ENCODE measurements at regions not wholly inside any gene's neighbourhood (a gene's known extent, or its start where the extent isn't known, plus 50 kb on each side); places are given as distances from the start of the nearest gene placed in this dataset.

- H3K36me3 ChIP-seq = no peaks in the 10 kb centered on the region
- H3K27me3 ChIP-seq = no peaks in the 10 kb centered on the region
- H3K9me3 ChIP-seq = no peaks in the 10 kb centered on the region
- H3K4me1 ChIP-seq = no peaks in the 10 kb centered on the region
- no peak overlapping the region for H3K4me3 ChIP-seq
- TF ChIP-seq, protein P1, sequence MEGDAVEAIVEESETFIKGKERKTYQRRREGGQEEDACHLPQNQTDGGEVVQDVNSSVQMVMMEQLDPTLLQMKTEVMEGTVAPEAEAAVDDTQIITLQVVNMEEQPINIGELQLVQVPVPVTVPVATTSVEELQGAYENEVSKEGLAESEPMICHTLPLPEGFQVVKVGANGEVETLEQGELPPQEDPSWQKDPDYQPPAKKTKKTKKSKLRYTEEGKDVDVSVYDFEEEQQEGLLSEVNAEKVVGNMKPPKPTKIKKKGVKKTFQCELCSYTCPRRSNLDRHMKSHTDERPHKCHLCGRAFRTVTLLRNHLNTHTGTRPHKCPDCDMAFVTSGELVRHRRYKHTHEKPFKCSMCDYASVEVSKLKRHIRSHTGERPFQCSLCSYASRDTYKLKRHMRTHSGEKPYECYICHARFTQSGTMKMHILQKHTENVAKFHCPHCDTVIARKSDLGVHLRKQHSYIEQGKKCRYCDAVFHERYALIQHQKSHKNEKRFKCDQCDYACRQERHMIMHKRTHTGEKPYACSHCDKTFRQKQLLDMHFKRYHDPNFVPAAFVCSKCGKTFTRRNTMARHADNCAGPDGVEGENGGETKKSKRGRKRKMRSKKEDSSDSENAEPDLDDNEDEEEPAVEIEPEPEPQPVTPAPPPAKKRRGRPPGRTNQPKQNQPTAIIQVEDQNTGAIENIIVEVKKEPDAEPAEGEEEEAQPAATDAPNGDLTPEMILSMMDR (IDR thresholded peaks at IDR 0.05) = no peak
- no peak for DNase-seq (ENCODE audit: low spot score)
- H3K27ac ChIP-seq = no peak overlapping the region
These were observed 1014.9 kb upstream of the COX7C start for GRCh38 chr5:85602843-85603242.

- Histone ChIP-seq H3K4me3 (no peak overlapping the region), H3K27ac (no peak overlapping the region), H3K27me3 (no peaks in the 10 kb centered on the region), H3K4me1 (no peaks in the 10 kb centered on the region), H3K9me3 (no peaks in the 10 kb centered on the region), H3K36me3 (no peaks in the 10 kb centered on the region)
- no peak for DNase-seq (ENCODE audit: low spot score)
- TF ChIP-seq, protein P1 (IDR thresholded peaks at IDR 0.05) = no peak
These were observed 1013.4 kb upstream of the COX7C start for GRCh38 chr5:85604378-85604777.

- no peaks in the 10 kb centered on the region for H3K4me1 ChIP-seq
- no peaks in the 10 kb centered on the region for H3K9me3 ChIP-seq
- TF ChIP-seq, protein P1 (IDR thresholded peaks at IDR 0.05) = no peak
- no peak overlapping the region for H3K27ac ChIP-seq
- no peaks in the 10 kb centered on the region for H3K36me3 ChIP-seq
- H3K27me3 ChIP-seq = no peaks in the 10 kb centered on the region
- DNase-seq (ENCODE audit: low spot score) = no peak
- no peak overlapping the region for H3K4me3 ChIP-seq
These were observed 1013.0 kb upstream of the COX7C start for GRCh38 chr5:85604786-85605185.

- DNase-seq (ENCODE audit: low spot score) = no peak
- no peaks in the 10 kb centered on the region for H3K27me3 ChIP-seq
- H3K4me3 ChIP-seq = no peak overlapping the region
- H3K36me3 ChIP-seq = no peaks in the 10 kb centered on the region
- no peaks in the 10 kb centered on the region for H3K9me3 ChIP-seq
- no peak overlapping the region for H3K27ac ChIP-seq
- H3K4me1 ChIP-seq = no peaks in the 10 kb centered on the region
- TF ChIP-seq, protein P1 (IDR thresholded peaks at IDR 0.05) = no peak
These were observed 1012.4 kb upstream of the COX7C start for GRCh38 chr5:85605381-85605780.

GRCh38 chr5:85614489-85614888 lies 1003.3 kb upstream of the COX7C start:
- Histone ChIP-seq H3K27me3 (no peaks in the 10 kb centered on the region), H3K27ac (no peak overlapping the region), H3K36me3 (no peaks in the 10 kb centered on the region), H3K9me3 (no peaks in the 10 kb centered on the region), H3K4me1 (no peaks in the 10 kb centered on the region), H3K4me3 (no peak overlapping the region)
- TF ChIP-seq, protein P1 (IDR thresholded peaks at IDR 0.05) = no peak
- no peak for DNase-seq (ENCODE audit: low spot score)

- H3K4me1 ChIP-seq = no peaks in the 10 kb centered on the region
- H3K36me3 ChIP-seq = no peaks in the 10 kb centered on the region
- no peaks in the 10 kb centered on the region for H3K9me3 ChIP-seq
- no peaks in the 10 kb centered on the region for H3K27me3 ChIP-seq
- H3K27ac ChIP-seq = no peak overlapping the region
- no peak for DNase-seq (ENCODE audit: low spot score)
- no peak overlapping the region for H3K4me3 ChIP-seq
- TF ChIP-seq, protein P1 (IDR thresholded peaks at IDR 0.05) = no peak
These were observed 996.1 kb upstream of the COX7C start for GRCh38 chr5:85621668-85622067.

Measured in right atrium auricular region (tissue), 2 donors.